ENCODE measurements at regions not wholly inside any gene's neighbourhood (a gene's known extent, or its start where the extent isn't known, plus 50 kb on each side); places are given as distances from the start of the nearest gene placed in this dataset.

DNA sequence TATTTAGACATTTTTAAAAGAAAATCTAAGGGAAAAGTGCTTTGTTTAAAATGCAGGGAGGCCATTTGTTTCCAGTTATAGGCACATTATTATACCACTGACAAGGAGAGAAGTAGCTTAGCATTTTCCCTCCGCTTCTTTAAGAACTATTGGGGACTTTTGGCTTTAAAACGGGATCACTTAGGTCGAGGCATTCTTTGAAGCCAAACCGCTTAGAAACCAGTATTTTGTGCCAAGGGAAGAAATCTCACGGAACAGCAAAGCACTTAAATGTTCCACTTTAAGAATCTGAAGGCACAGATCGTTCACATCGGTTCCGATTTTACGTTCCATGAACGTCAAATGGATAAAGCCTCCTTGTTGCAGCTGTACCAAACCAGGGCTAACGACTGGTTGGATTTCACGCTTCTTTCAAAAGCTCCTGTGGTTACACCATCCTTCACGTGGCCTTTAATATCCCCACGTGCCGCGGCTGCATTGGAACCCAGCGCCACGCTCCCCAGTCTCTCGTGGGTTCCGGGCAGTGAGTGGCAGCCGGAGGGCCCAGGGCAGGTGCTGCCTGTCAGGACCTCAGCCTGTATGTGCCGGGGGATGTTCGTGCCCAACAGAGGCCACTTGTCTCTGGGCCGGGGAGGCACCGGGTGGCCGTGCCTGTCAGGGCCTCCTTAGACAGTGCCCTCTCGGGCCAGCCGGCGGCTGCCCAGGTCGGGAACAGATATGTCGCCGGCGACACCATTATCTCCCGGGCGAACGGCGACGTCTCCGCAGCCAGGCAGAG is 195.4 kb downstream of the KIF26A start:
- Histone ChIP-seq H3K36me3 (no peaks in the 10 kb centered on the region), H3K4me3 (peak overlapping the region; percentile 26), H3K4me1 (peaks cover 11% of the 10 kb centered on the region; the same call in 1 of the 2 replicates), H3K9me3 (replicated peaks) (peaks cover 10% of the 10 kb centered on the region; the same call in 1 of the 2 replicates), H3K27me3 (peaks cover 9% of the 10 kb centered on the region), H3K27ac (no peak overlapping the region)
- peak; percentile 28 to 60 for DNase-seq

GRCh38 chr14:104334424-104335161 is 196.2 kb downstream of the KIF26A start:
- Histone ChIP-seq H3K9me3 (replicated peaks) (peaks cover 10% of the 10 kb centered on the region; the same call in 1 of the 2 replicates), H3K4me3 (peak overlapping the region; percentile 26), H3K4me1 (peaks cover 11% of the 10 kb centered on the region; the same call in 1 of the 2 replicates), H3K27me3 (peaks cover 9% of the 10 kb centered on the region), H3K27ac (no peak overlapping the region), H3K36me3 (no peaks in the 10 kb centered on the region)
- no peak for DNase-seq

DNA sequence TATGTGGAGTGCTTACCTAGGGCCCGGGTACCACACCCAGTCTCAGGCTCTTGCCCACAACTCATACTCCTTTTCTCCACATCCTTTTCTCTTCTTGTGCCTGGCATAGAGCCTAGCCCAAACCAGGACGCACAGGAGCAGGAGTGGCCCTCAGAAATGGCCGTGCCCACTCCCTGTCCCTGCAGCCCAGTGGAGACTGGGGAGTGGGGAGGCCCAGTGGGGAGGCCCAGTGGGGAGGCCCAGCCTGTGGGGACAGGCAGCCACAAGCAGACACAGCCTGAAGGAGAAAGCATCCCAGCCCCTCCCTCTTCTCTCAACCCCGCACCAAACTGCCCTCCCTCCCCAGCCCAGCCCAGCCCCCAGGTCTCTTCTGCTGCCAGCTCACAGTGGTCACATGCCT is 196.8 kb downstream of the KIF26A start:
- Histone ChIP-seq H3K27me3 (peaks cover 9% of the 10 kb centered on the region), H3K4me3 (no peak overlapping the region), H3K36me3 (no peaks in the 10 kb centered on the region), H3K4me1 (peaks cover 11% of the 10 kb centered on the region; the same call in 1 of the 2 replicates), H3K27ac (no peak overlapping the region), H3K9me3 (replicated peaks) (peaks cover 4% of the 10 kb centered on the region; the same call in 1 of the 2 replicates)
- DNase-seq, result no peak

DNA sequence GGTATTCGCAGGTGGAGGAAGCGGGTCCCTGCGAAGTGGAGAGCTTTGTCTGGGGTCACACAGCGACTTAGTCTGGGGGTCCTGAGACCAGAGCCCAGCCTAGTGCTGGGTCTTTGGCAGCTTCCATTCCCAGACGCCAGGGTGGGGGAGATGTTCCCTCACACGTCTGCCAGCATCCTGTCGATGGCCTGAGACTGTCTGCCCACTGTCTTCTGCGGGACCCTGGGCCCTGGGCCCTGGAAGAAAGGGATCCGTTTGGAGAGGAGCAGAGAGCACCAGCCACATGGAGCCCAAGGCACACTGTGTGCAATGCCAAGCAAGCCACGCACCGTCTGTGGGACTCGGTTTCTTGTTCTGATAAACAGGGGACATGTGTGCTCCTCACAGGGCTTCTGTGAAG is 197.2 kb downstream of the KIF26A start:
- peaks cover 11% of the 10 kb centered on the region; the same call in 1 of the 2 replicates for H3K4me1 ChIP-seq
- H3K27me3 ChIP-seq, result peaks cover 9% of the 10 kb centered on the region
- H3K27ac ChIP-seq, result no peak overlapping the region
- no peak for DNase-seq
- no peaks in the 10 kb centered on the region for H3K36me3 ChIP-seq
- peaks cover 4% of the 10 kb centered on the region; the same call in 1 of the 2 replicates for H3K9me3 ChIP-seq (replicated peaks)
- H3K4me3 ChIP-seq, result no peak overlapping the region

GRCh38 chr14:104337351-104337750 is 199.0 kb downstream of the KIF26A start:
- Histone ChIP-seq H3K36me3 (no peaks in the 10 kb centered on the region), H3K4me3 (no peak overlapping the region), H3K4me1 (peaks cover 11% of the 10 kb centered on the region; the same call in 1 of the 2 replicates), H3K27me3 (peaks cover 9% of the 10 kb centered on the region), H3K27ac (no peak overlapping the region), H3K9me3 (replicated peaks) (no peaks in the 10 kb centered on the region)
- no peak for DNase-seq

GRCh38 chr14:104339361-104339760 is 201.0 kb downstream of the KIF26A start:
- Histone ChIP-seq H3K9me3 (replicated peaks) (no peaks in the 10 kb centered on the region), H3K27ac (no peak overlapping the region), H3K36me3 (no peaks in the 10 kb centered on the region), H3K4me3 (no peak overlapping the region), H3K27me3 (peaks cover 3% of the 10 kb centered on the region), H3K4me1 (0 out of 2 replicates have a peak, but pooled peaks cover 3% of the 10 kb centered on the region)
- peak; percentile 3 to 39 for DNase-seq

DNA sequence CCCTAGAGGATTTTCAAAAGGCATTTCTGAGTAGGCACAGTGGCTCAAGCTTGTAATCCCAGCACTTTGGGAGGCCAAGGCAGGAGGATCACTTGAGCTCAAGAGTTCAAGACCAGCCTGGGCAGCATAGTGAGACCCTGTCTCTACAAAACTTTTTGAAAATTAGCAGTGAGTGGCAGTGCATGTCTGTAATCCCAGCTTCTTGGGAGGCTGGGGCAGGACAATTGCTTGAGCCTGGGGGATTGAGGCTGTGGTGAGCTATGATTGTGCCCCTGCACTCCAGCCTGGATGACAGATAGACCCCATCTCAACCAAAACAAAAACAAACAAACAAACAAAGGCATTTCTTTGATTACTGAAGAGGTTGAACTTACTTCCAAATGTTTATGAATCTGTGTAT is 201.4 kb downstream of the KIF26A start:
- H3K27me3 ChIP-seq, result no peaks in the 10 kb centered on the region
- H3K36me3 ChIP-seq, result no peaks in the 10 kb centered on the region
- DNase-seq, result no peak
- no peak overlapping the region for H3K4me3 ChIP-seq
- no peaks in the 10 kb centered on the region for H3K9me3 ChIP-seq (replicated peaks)
- no peaks in the 10 kb centered on the region for H3K4me1 ChIP-seq
- no peak overlapping the region for H3K27ac ChIP-seq

- Histone ChIP-seq H3K27ac (no peak overlapping the region), H3K9me3 (replicated peaks) (no peaks in the 10 kb centered on the region), H3K4me1 (no peaks in the 10 kb centered on the region), H3K27me3 (no peaks in the 10 kb centered on the region), H3K4me3 (no peak overlapping the region), H3K36me3 (no peaks in the 10 kb centered on the region)
- DNase-seq, result peak in 1 of 2 experiments; percentile 17
These were observed 203.4 kb downstream of the KIF26A start for GRCh38 chr14:104341532-104342434.

DNA sequence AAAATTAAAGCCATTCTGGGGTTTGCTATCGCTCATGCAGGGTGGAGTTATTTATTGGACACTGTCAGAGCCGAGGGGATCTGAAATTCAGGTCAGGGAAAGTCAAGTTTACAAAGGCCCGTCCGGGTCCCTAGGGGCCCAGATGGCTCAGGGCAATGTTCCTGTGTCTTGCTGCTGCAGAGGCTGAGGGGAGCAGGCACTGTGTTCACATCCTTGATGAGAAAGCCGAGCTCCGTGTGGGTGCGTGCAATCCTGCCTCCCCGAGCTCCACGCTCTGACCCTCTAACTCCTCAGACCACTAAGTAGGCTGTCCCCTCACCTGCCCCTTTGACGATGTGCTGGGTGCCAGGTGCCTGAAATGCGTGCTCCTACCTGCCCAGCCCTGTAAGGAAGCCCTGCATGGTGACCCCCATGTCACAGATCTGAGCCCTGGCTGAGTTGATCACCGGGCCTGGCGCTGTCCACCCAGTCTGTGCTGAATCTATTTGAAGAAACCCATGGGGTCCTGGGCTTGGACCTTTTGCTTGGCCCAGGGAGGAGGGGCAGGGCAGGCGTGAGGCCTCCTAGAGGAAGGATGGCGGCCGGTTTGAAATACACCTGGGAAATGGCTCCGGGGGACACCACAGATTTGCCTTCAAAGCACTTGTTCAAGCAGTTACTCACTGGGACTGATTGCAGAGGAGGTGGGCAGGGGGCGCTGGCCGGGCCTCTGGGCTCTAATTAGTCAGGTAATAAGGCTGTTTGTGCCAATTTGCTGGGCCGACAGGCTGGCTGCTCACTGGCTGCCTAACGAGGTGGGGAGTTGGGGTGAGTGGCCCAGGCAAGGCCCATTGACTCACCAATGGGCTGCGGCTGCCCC is 204.3 kb downstream of the KIF26A start:
- no peaks in the 10 kb centered on the region for H3K9me3 ChIP-seq (replicated peaks)
- H3K36me3 ChIP-seq, result no peaks in the 10 kb centered on the region

GRCh38 chr14:104343294-104343625 is 204.9 kb downstream of the KIF26A start:
- Histone ChIP-seq H3K4me1 (no peaks in the 10 kb centered on the region), H3K36me3 (no peaks in the 10 kb centered on the region), H3K27ac (no peak overlapping the region), H3K4me3 (no peak overlapping the region), H3K27me3 (no peaks in the 10 kb centered on the region), H3K9me3 (replicated peaks) (no peaks in the 10 kb centered on the region)
- DNase-seq, result no peak

More for the DNA sequence above, 204.3 kb downstream of the KIF26A start:
- peak in 1 of 2 experiments; percentile 1 for DNase-seq
- Histone ChIP-seq H3K27me3 (no peaks in the 10 kb centered on the region), H3K4me1 (no peaks in the 10 kb centered on the region), H3K27ac (no peak overlapping the region), H3K4me3 (no peak overlapping the region)

- Histone ChIP-seq H3K27me3 (no peaks in the 10 kb centered on the region), H3K36me3 (no peaks in the 10 kb centered on the region), H3K4me3 (no peak overlapping the region), H3K27ac (no peak overlapping the region), H3K9me3 (replicated peaks) (no peaks in the 10 kb centered on the region), H3K4me1 (no peaks in the 10 kb centered on the region)
- DNase-seq, result peak in 1 of 2 experiments; percentile 20
These were observed 205.6 kb downstream of the KIF26A start for GRCh38 chr14:104343690-104344640.

GRCh38 chr14:104344818-104345620 is 206.6 kb downstream of the KIF26A start:
- H3K27ac ChIP-seq, result no peak overlapping the region
- H3K4me3 ChIP-seq, result no peak overlapping the region
- no peaks in the 10 kb centered on the region for H3K36me3 ChIP-seq
- H3K27me3 ChIP-seq, result no peaks in the 10 kb centered on the region
- no peaks in the 10 kb centered on the region for H3K4me1 ChIP-seq
- no peaks in the 10 kb centered on the region for H3K9me3 ChIP-seq (replicated peaks)
- no peak for DNase-seq

All from SJCRH30 (cell line).